Right lobe of liver (tissue), 6 donors: ENCODE measurements at regions not wholly inside any gene's neighbourhood (a gene's known extent, or its start where the extent isn't known, plus 50 kb on each side); places are given as distances from the start of the nearest gene placed in this dataset.

Source experiments
- ATAC-seq, 4 donors: fragments of 200-7000 bp; cut with Tn5 transposase; one replicate each; pipeline ENCODE4 v1.9.1; 2020; ENCODE audit warnings: mild to moderate bottlenecking in 4 of 4, moderate library complexity in 4 of 4
- DNase-seq, 3 donors: peaks; one replicate each; pipeline ENCODE4 v3.0.0-alpha.2; 2020
- H3K27ac ChIP-seq, 3 donors: fragments of 200-600 bp; one replicate each; pipeline ENCODE4 v1.8.0; 2022
- H3K27me3 ChIP-seq, 2 donors: fragments of 200-600 bp; one replicate each; pipeline ENCODE4 v1.8.0; 2022
- H3K36me3 ChIP-seq, 4 donors: fragments of 200-600 bp; sonication (generic) in 1 of 4; one replicate each; pipeline versions ENCODE4 v1.5.1 to v1.8.0; 2017 to 2022; ENCODE audit warnings: control low read depth in 1 of 4
- H3K4me1 ChIP-seq, 4 donors: fragments of 200-600 bp; sonication (generic) in 1 of 4; one replicate each; pipeline versions ENCODE4 v1.5.1 to v1.8.0; 2017 to 2022; ENCODE audit warnings: control low read depth in 1 of 4
- H3K4me3 ChIP-seq, 3 donors: fragments of 200-600 bp; one replicate each; pipeline ENCODE4 v1.8.0; 2022
- H3K9me3 ChIP-seq, 4 donors: fragments of 200-600 bp; sonication (generic) in 1 of 4; one replicate each; pipeline versions ENCODE4 v1.5.1 to v1.8.0; 2017 to 2022; ENCODE audit warnings: control low read depth in 1 of 4
- POLR2A ChIP-seq: fragments of 450-650 bp; IDR thresholded peaks from one replicate; pipeline ENCODE4 v1.6.1; 2017; ENCODE audit warnings: antibody characterized with exemption, mild to moderate bottlenecking
- WGBS: methylation state at CpG from one replicate; pipeline ENCODE4 v1.1.6; 2018; ENCODE audit warnings: low coverage, low lambda C conversion rate; ENCODE audit not compliant: insufficient coverage; ENCODE audit errors: missing lambda C conversion rate; 5-methylcytosine and 5-hydroxymethylcytosine counted together
- intact Hi-C, 2 donors: fragments of 100-400 bp; cut with DNase I; formaldehyde crosslinking; loops; one replicate each; pipeline versions ENCODE4 v1.11.2 to v1.14.1; 2022
- TF ChIP-seq, protein P1 (sequence below), 4 donors: fragments of 200-600 bp in 3 of 4; fragments of 450-650 bp in 1 of 4; IDR thresholded peaks; one replicate each; pipeline versions ENCODE4 v1.5.1 to v1.8.0; 2016 to 2022; ENCODE audit warnings: antibody characterized with exemption in 4 of 4, mild to moderate bottlenecking in 2 of 4
- donor health status: DM: no; HTN: yes; CAD: no.
- donor health status: DM: no; HTN: no; CAD: no.
- donor health status: DM: no; HTN: no; CAD: no.
- donor health status: DM: no; HTN: yes; CAD: no.
- donor health status: DM: no; HTN: yes; CAD: no.

DNA sequence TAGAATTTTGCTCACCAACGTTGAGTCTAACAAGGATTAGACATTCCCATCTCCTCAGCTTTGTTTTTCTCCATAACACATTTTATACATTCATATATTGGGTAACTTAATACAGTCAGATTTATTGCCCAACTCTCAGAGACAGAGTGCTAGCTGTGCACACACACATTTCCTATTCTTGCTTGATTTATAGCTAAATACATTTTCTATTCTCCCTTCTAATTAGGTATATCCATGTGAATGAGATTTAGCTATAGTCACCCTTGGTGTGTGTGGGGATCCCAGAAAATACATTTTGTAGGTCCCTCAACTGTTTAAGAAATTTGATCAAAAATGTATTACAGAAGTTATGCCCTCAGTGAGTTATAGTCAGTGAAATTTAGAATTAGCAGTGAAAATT lies 715.4 kb downstream of the NSUN3 start:
- no peak for TF ChIP-seq POLR2A
- TF ChIP-seq, protein P1, sequence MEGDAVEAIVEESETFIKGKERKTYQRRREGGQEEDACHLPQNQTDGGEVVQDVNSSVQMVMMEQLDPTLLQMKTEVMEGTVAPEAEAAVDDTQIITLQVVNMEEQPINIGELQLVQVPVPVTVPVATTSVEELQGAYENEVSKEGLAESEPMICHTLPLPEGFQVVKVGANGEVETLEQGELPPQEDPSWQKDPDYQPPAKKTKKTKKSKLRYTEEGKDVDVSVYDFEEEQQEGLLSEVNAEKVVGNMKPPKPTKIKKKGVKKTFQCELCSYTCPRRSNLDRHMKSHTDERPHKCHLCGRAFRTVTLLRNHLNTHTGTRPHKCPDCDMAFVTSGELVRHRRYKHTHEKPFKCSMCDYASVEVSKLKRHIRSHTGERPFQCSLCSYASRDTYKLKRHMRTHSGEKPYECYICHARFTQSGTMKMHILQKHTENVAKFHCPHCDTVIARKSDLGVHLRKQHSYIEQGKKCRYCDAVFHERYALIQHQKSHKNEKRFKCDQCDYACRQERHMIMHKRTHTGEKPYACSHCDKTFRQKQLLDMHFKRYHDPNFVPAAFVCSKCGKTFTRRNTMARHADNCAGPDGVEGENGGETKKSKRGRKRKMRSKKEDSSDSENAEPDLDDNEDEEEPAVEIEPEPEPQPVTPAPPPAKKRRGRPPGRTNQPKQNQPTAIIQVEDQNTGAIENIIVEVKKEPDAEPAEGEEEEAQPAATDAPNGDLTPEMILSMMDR (IDR thresholded peaks at IDR 0.05), result no peak
- H3K27me3 ChIP-seq, result no peaks in the 10 kb centered on the region
- H3K9me3 ChIP-seq, result no peaks in the 10 kb centered on the region
- intact Hi-C loops, result no loop called here
- H3K27ac ChIP-seq, result no peak overlapping the region
- no peak overlapping the region for H3K4me3 ChIP-seq
- ATAC-seq (no peak), DNase-seq (no peak)
- H3K4me1 ChIP-seq, result no peaks in the 10 kb centered on the region
- WGBS, result 0% methylated on average over 1 of the region's 1 CpG
- H3K36me3 ChIP-seq, result no peaks in the 10 kb centered on the region

DNA sequence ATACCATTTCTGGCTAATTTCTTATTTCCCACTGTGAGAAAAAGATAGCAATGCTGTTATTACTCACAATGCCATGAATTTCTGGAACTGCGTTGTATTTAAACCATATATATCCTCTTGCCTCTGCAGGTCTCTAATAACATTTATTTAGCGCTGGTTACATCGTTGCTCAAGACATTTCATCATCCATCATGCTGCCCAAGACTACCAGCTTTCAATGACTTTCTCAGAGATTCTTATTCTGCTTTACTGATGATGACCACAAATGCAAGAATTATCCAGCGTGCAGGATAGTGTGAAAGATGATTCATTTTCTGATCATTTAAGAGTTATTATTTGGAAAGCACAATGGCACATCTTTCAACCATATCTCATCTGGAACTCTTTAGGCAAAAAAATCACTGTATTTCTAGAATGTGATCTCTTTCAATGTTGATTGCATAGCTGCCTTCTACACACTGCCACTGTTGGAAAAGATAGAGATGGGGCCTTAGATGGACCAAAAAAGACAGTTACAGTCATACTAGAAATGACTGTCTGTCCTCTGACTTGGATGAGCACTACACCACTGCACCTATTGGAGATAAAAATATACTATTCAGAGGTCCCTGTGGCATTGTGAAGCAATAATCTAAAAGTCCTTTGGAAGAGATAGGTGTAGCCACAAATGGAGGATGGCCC lies 716.1 kb downstream of the NSUN3 start:
- ATAC-seq (no peak), DNase-seq (no peak)
- no peaks in the 10 kb centered on the region for H3K4me1 ChIP-seq
- H3K4me3 ChIP-seq, result no peak overlapping the region
- no peak for TF ChIP-seq POLR2A
- TF ChIP-seq, protein P1 (IDR thresholded peaks at IDR 0.05), result no peak
- H3K27me3 ChIP-seq, result no peaks in the 10 kb centered on the region
- 74% methylated on average over 4 of the region's 4 CpGs for WGBS
- H3K9me3 ChIP-seq, result no peaks in the 10 kb centered on the region
- intact Hi-C loops, result no loop called here
- H3K27ac ChIP-seq, result no peak overlapping the region
- no peaks in the 10 kb centered on the region for H3K36me3 ChIP-seq

DNA sequence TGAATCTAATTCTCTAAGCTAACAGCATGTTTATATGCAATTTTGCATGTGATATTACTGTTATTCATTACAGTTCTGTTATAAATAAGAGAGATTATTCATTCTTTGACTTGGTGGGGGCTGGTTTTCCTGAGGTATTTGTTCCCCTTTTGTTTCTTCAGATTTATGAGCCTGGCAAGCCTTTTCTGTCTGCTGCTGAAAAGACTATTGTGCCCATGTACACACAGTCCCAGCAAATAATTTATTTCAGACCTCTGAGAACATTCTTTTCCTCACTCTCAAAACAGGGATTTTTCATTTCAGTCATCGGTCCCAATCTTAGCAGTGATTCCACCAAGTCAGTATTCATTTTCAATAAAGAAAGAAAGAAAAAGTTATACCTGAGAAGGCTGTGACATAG lies 716.8 kb downstream of the NSUN3 start:
- ATAC-seq (no peak), DNase-seq (no peak)
- Histone ChIP-seq H3K27ac (no peak overlapping the region), H3K9me3 (no peaks in the 10 kb centered on the region), H3K36me3 (no peaks in the 10 kb centered on the region), H3K4me1 (no peaks in the 10 kb centered on the region), H3K27me3 (no peaks in the 10 kb centered on the region), H3K4me3 (no peak overlapping the region)
- intact Hi-C loops, result no loop called here
- TF ChIP-seq, protein P1 (IDR thresholded peaks at IDR 0.05), result no peak
- no peak for TF ChIP-seq POLR2A
- WGBS, result 50% methylated on average over 1 of the region's 1 CpG

DNA sequence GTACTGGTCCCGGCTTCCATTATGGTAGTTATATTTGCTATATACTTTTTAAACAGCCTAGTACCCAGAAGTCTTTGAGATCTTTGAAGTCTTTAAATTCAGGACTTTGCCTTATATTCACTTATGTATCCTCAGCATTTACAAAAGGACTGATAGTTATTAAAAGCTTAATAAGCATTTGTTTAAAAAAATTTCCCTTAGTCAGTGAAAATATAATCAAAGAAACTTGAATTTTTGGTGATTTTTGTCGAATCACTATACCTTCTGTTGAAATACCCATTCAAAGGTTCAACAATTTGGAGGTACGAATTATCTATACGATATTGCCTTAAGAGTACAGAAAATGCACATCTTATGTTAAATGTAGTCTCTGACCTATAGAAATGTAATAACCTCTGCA lies 721.4 kb downstream of the NSUN3 start:
- intact Hi-C loops, result no loop called here
- TF ChIP-seq, protein P1 (IDR thresholded peaks at IDR 0.05), result no peak
- TF ChIP-seq POLR2A, result no peak
- no peak overlapping the region for H3K27ac ChIP-seq
- DNase-seq (no peak), ATAC-seq (no peak)
- WGBS, result 57% methylated on average over 4 of the region's 4 CpGs
- no peaks in the 10 kb centered on the region for H3K9me3 ChIP-seq
- no peak overlapping the region for H3K4me3 ChIP-seq
- H3K4me1 ChIP-seq, result no peaks in the 10 kb centered on the region
- no peaks in the 10 kb centered on the region for H3K36me3 ChIP-seq
- H3K27me3 ChIP-seq, result no peaks in the 10 kb centered on the region

DNA sequence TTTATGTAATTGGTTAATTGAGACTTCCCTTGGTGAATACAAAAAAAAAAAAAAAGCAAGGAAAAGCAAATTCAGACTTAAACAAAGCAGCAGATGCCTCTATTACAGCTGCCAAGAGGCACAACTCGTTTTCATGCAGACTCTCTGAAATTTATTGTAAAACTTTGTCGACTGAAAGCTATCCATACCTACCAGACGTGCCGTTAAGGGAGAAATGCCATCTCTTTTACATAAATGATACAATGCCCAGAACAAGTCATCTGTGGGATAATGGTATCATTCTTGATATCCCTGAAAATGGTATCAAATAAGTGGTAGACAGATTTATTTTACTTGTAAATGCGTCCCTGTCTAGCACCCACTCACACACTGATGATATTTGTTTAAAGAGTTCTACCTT lies 724.2 kb downstream of the NSUN3 start:
- H3K9me3 ChIP-seq, result no peaks in the 10 kb centered on the region
- DNase-seq (no peak), ATAC-seq (no peak)
- no peak overlapping the region for H3K4me3 ChIP-seq
- intact Hi-C loops, result no loop called here
- TF ChIP-seq, protein P1 (IDR thresholded peaks at IDR 0.05), result no peak
- no peak for TF ChIP-seq POLR2A
- no peaks in the 10 kb centered on the region for H3K36me3 ChIP-seq
- no peaks in the 10 kb centered on the region for H3K4me1 ChIP-seq
- H3K27ac ChIP-seq, result no peak overlapping the region
- no peaks in the 10 kb centered on the region for H3K27me3 ChIP-seq
- 55% methylated on average over 5 of the region's 5 CpGs for WGBS
